GM12864 (cell line): ENCODE measurements at regions not wholly inside any gene's neighbourhood (a gene's known extent, or its start where the extent isn't known, plus 50 kb on each side); places are given as distances from the start of the nearest gene placed in this dataset.

Source experiments
- DNase-seq: peaks from one replicate; pipeline ENCODE4 v3.0.0-alpha.2; 2011; ENCODE audit warnings: low read depth
- H3K4me3 ChIP-seq: 2 replicates; pipeline ENCODE4 v1.5.1; 2011; ENCODE audit warnings: mild to moderate bottlenecking, low read depth, low read length, control low read depth
- CTCF ChIP-seq: IDR thresholded peaks from 2 replicates; pipeline ENCODE4 v1.5.1; 2011; ENCODE audit warnings: low read depth, mild to moderate bottlenecking, moderate library complexity, low read length, control low read depth, inconsistent platforms; ENCODE audit errors: missing control alignments

- no peak for DNase-seq
- no peak for TF ChIP-seq CTCF
- H3K4me3 ChIP-seq: no peak overlapping the region
Observed at GRCh38 chr10:81280497-81281479, 594.2 kb upstream of the NRG3 start.

- no peak for DNase-seq
- no peak overlapping the region for H3K4me3 ChIP-seq
- no peak for TF ChIP-seq CTCF
Observed at GRCh38 chr10:81288544-81288943, 586.5 kb upstream of the NRG3 start.

- H3K4me3 ChIP-seq: no peak overlapping the region
- no peak for TF ChIP-seq CTCF
- DNase-seq: no peak
Observed at GRCh38 chr10:81297292-81297691, 577.7 kb upstream of the NRG3 start.

GRCh38 chr10:81303656-81304055 lies 571.3 kb upstream of the NRG3 start:
- H3K4me3 ChIP-seq: no peak overlapping the region
- no peak for TF ChIP-seq CTCF
- DNase-seq: no peak

- no peak overlapping the region for H3K4me3 ChIP-seq
- DNase-seq: no peak
- no peak for TF ChIP-seq CTCF
Observed at GRCh38 chr10:81306971-81307782, 567.8 kb upstream of the NRG3 start.

GRCh38 chr10:81309041-81309552 lies 565.9 kb upstream of the NRG3 start:
- DNase-seq: no peak
- TF ChIP-seq CTCF: no peak
- H3K4me3 ChIP-seq: no peak overlapping the region
